ENCODE measurements at regions not wholly inside any gene's neighbourhood (a gene's known extent, or its start where the extent isn't known, plus 50 kb on each side); places are given as distances from the start of the nearest gene placed in this dataset.

DNA sequence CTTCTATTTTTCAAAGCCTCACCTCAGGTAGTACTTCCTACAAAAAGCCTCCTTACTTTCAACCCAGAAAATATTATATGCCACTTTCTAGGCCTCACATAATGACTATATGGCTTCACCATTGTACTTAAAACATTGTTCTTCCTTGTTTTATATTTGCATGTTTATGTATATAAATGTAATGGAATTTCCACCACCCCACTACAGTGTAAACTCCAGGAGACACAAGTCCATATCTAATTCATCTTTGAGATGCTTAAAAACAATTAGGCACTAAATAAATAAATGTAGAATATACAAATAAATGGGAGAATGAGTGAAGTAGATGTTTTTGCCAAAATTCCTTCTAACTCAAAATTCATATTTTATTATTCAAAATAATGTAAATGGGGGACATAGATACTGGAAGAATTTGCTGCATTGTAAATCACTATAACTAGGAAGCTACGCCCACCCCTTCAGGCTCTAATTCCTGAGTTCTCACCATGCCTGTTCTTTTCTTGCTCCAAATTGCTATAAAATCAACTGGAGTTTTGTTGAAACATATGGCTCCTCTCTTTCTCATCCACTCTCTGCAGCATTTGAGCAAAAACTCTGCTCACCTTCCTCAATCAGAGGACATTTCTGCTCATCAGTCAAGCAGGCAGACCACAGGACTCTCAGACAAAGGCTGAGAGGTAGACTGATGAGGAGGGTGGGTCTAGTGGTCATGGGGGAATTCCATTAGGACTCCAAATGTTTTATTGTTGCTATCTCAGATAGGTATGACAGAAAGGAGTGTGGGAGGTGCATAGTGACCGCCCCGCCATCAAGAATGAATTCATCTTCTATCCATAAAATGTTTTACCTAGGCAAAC is 243.0 kb downstream of the HNMT start:
- TF ChIP-seq, protein P1, sequence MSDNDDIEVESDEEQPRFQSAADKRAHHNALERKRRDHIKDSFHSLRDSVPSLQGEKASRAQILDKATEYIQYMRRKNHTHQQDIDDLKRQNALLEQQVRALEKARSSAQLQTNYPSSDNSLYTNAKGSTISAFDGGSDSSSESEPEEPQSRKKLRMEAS (IDR thresholded peaks at IDR 0.05), result no peak
- TF ChIP-seq TEAD4 (IDR thresholded peaks at IDR 0.05), result no peak

Measured in Ishikawa (cell line).